ENCODE measurements at regions not wholly inside any gene's neighbourhood (a gene's known extent, or its start where the extent isn't known, plus 50 kb on each side); places are given as distances from the start of the nearest gene placed in this dataset.
"Not testable (repeated sequence)": the region's sequence is repeated elsewhere in the genome, so short reads cannot be mapped to it uniquely, and the experiment has no call there.

DNA sequence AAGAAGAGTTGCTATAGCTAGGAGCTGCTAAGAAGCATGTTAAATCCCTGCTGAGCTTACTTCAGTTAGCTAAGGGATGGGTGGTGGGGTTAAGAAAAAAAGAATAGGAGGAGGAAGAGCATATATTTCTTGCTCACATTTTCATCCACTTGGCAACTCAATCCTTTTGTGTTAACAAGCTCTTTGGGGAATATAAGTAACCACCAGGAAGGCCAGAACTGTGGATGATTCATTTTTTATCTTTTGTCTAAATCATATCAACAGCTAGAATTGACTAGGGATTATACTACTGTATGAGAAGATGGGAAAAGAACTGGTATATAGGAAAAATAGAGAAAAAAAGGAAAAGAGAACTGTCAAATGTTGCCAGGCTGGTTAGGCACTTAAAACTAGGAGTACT is 555.3 kb upstream of the ARRDC3 start:
- peak in 2 of 3 donors; percentile 29 to 36 for DNase-seq

DNA sequence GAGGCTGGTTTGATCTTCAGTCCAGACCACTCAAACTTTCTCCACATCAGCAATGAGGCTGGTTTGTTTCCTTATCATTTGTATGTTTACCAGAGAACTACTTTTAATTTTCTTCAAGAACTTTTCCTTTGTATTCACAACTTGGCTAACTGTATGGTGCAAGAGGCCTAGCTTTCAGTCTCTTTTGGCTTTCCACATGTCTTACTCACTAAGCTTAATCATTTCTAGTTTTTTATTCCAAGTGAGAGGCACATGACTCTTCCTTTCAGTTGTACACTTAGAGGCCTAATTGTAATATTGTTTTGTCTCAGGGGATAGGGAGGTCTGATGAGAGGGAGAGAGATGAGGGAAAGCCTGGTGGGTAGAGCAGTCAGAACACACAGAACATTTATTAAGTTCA is 554.0 kb upstream of the ARRDC3 start:
- no peak for DNase-seq

DNA sequence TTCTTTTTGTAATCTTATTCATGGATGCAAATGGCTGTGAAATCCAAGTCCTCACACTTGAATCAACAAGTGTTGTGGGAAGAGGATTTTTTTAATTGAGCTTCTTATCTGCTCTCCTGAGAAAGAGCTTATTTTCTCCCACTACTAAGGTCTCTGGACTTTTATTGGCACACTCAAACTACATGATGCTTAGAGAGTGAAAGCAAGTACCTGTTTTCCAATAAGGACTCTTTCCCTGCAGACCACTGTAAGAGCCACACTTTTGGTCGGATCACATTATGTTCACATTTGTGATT is 546.4 kb upstream of the ARRDC3 start:
- peak in 1 of 3 donors; percentile 23 for DNase-seq

DNA sequence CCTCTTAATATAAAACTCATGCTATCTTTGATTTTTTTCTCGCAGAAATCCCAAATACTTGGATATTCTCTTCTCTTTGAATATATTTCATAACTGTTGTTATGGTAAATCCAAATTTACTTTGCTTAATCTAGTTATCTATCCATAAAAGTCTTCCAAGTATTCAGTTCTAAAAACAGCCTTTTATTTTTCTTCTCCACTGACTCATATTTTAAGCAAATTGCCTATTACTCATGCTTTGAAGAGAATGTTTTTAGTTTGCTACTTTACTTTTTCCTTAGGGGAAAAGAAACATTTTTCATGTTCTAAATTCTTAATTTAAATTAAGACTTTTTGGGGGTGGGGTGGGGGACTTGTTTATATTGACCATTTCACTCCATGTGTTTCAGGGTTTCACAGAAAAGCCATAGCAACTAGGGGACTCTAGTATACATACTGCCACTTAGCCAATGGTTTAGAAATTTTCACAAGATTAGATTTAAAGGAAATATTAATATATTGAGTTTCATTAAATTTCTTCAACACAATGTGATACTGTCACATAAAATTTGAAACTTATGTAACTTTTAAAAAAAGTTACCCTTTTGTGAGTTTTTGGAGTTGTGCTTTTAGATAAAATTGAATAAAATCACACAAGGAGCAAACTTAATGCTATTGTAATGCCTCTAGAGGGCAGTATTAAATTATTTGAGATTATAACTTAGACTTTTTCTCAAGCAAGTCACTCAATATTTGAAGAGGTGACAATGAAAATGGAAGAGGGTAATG is 545.8 kb upstream of the ARRDC3 start:
- DNase-seq: peak in 1 of 3 donors; percentile 5

DNA sequence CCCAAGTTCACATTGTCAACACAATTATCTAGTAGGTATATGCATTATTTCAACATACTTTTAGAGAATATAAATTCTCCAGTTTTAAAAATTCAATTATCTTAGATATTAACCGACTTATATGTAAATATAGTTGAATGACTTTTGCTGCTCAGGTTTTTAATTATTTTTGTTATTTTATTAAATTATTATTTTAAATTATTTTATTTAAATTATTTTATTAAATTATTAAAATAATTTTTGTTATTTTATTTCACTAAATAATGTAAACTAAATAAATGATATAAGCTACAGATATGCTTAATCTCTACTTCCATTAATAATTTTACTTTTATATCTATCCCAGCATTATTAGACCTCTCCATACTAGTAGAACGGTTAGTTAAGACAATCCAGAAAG is 544.3 kb upstream of the ARRDC3 start:
- DNase-seq: no peak

DNA sequence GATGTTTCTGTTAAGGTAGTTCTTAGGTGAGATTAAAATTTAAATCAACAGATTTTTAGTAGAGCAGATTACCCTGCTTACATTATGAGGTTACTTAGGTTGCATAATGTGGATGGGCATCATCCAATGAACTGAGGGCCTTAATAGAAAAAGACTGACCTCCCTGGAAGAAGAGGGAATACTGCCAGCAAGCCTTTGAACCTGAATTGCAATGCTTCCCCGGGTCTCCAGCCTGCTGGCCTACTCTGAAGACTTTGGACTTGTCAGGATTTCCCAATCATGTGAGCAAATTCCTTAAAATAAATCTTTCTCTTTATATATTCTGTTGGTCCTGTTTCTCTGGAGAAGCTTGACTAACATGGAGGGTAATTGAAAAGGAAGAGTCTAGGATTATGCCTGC is 542.1 kb upstream of the ARRDC3 start:
- no peak for DNase-seq

DNA sequence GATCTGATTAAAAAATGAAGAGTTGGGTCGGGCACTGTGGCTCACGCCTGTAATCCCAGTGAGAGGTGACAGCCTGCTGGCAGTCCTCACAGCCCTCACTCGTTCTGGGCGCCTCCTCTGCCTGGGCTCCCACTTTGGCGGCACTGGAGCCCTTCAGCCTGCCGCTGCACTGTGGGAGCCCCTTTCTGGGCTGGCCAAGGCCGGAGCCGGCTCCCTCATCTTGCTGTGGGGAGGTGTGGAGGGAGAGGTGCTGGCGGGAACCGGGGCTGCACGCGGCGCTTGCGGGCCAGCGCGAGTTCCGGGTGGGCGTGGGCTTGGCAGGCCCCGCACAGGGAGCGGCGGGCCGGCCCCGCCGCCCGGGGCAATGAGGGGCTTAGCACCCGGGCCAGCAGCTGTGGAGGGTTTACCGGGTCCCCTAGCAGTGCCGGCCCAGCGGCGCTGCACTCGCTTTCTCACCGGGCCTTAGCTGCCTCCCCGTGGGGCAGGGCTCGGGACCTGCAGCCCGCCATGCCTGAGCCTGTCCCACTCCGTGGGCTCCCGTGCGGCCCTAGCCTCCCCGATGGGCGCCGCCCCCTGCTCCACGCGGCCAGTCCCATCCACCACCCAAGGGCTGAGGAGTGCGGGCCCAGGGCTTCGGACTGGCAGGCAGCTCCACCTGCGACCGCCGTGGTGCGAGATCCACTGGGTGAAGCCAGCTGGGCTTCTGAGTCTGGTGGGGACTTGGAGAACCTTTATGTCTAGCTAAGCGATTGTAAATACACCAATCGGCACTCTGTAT is 534.1 kb upstream of the ARRDC3 start:
- DNase-seq: not testable (repeated sequence)

DNA sequence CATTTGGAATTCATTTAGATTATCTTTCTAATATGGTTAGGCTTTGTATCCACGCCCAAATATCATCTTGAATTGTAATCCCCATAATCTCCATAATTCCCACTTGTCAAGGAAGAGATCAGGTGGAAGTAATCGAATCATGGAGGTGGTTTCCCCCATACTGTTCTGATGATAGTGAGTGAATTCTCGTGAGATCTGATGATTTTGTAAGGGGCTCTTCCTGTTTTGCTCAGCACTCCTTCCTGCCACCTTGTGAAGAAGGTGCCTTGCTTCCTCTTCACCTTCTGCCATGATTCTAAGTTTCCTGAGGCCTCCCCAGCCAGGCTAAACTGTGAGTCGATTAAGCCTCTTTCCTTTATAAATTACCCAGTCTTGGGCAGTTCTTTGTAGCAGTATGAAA is 527.5 kb upstream of the ARRDC3 start:
- no peak for DNase-seq

DNA sequence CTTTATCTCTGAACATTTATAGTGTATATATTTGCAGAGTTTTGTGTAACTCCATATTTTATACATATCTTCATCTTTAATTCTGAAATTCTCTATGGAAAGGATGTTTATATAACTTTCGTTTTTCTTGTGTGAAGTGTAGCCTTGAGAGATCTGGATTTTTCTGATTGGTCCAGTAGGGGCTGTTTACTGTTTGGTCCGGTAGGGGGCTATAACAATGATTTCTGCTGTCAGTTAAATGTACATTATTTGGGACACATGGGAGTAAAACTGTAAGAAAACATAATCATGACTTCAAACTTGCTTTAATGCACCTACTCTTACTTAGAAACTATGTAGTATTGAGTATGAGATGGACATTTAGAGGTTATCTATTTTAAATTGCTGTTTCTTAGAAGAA is 527.1 kb upstream of the ARRDC3 start:
- no peak for DNase-seq

DNA sequence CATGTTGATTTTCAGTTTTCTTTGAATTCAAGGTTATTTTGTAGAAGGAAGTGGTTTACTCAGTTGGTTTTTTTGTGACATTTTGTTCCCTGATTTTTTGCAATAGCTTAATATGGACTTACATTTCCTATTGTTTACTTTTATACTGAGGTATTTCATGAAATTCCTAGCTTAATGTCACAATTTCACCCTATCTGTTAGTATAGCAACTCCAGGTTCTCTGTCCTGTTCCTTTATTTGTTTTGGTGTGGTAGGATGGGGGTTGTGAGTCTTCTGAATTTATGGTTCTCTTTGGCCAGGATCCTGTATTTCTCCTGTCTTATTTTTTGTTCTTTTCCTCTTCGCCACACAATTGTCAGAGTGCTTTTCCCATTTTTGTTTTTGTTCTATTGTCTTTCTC is 523.4 kb upstream of the ARRDC3 start:
- no peak for DNase-seq

DNA sequence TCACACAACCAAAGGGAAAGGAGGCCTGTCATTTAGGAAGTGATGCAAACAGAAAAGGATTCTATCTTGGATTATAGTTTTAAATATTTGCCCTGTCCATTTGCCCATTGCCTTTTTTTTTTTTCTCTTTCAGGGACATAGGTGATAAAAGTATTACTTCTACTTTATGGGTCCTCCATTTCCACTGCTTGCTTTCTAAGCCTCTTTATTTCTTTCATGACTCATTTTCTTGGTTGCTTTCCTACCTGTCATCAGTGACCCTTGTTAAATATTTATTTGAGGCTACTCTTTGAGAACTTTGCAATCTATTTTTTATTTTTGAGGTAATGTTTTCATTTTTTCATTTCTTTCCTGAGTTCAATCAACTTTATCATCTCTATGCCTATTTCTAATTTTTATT is 522.9 kb upstream of the ARRDC3 start:
- DNase-seq: no peak

DNA sequence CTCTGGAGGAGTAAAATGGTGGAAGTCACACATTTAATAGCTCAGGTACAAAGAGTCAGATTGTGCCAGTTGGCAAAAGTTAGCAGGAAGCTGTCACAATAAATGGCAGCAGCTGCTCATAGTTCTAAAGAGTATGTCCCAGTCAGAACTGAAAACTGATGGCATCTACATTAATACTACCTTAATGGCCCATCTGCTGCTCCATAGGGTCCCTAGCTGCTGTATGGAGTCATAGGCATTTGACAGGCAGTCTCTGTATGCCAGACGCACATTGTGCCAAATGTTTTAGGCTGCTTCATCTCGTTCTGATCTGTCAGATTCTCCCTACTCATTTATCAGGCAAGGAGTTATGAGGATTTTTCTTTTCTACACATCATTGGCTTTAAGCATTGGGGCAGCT is 515.8 kb upstream of the ARRDC3 start:
- DNase-seq: no peak

DNA sequence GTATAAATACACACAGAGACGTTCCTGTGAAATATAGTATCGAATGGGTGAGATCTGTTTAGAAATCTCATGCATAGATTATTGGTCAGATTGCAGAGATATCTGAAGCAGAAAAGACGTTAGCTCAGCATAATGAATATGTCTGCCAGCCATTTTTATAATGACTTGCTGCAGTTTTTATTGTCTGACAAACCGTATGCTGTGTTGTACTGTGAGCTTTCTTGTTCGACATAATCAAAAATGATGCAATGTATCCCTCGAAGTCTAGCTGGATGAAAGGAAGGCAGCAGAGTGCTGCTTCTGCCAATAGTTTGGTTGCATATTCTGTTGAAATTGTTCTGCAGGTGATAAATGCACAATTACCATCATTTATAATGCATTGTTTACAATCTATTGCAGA is 514.9 kb upstream of the ARRDC3 start:
- no peak for DNase-seq

DNA sequence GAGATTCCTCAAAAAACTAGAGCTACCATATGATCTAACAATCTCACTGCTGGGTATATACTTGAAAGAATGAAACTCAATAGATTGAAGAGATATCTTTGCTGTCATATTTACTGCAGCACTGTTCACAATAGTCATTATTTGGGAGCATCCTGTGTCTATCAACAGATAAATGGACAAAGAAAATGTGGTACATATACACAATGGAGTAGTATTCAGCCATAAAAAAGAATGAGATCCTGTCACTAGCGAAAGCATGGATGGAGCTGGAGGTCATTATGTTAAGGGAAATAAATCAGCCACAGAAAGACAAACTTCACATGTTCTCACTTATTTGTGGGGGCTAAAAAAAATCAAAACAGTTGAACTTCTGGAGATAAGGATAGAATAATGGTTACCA is 505.7 kb upstream of the ARRDC3 start:
- DNase-seq: no peak

DNA sequence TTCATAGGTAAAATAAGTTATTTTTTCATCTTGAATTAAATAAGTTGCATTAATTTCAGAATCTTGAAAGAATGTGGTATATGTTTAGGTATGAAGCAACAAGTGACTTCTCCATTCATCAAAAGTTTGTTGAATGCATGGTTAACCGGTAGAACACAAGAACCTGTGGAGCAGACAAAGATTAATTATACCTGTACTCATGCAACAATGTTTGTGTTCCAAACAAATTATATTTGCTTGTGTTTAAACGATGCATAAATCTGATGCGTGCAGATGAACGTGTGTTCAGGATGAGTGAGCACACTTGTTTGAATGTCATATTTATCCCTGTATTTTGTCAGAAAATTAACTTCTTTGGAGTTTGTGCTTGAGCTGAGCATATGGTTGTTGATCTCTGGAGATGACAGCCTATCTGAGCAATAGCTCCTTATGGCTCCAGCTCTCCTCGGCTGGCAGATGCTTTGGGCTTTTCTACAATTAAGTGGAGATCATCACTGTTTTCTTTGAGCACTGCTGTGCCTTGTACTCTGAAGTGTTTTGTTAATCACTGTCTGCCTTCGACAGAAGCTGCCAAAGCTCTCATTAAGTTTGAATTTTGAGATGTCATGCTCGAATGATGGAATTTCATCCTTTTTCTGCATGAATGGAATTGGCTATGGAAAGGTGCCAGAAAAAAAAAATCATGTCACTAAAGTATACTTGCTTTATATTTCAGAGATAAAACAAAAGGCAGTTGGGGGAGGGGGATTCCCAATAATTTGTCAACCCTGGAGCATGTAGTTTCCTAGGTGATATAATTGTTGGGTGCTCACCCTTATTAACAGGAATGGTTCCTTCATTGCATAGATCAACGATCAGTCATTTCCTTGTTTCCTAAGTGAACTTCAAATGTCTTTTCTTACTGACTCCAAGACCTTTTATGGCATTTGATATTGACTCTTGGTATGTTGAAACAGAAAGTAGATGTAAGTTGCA is 502.5 kb upstream of the ARRDC3 start:
- DNase-seq: no peak

DNA sequence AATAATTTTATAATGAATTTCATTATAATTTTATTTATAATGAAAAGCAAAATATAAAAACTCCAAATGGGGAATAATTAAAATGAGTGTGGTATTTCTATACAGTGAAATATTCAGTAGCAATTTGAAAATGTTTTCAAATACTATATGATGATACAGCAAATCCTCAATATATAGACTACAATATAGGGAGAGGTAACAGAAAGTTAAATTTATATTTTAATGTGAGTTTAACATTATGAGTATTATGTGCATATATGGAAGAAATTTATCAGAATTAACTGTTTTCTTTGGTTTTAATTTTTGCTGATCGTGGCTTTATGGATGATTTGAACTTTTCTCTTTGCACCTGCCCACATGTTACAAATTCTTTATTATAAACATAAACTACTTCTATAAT is 500.9 kb upstream of the ARRDC3 start:
- no peak for DNase-seq

DNA sequence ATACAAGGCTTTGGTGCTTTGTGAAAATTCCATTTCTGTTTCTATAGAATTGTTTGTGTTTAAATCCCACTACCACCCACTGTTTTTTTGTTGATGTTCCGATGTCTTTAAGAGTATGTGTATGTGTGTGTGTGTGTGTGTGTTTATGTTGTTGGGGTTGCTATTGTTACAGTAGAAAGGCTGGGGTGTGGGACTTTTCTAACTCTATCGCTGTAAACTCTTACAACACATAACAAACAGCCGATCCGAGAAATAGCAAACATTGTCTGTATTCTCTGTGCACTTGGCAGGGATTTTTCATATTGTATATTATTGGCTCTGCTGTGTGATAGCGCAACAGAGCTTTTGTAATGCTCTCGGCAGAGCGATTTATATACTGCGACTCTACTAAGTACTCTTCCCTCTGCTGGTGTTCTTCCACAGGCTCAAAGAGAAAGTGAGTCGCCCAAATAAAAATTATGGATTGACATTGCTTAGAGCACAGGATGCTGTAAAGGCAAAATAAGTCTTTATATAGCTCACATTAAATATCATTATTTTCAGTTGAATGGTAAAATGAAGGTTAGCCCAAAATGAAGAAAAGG is 492.2 kb upstream of the ARRDC3 start:
- peak in 2 of 3 donors; percentile 16 to 36 for DNase-seq

DNA sequence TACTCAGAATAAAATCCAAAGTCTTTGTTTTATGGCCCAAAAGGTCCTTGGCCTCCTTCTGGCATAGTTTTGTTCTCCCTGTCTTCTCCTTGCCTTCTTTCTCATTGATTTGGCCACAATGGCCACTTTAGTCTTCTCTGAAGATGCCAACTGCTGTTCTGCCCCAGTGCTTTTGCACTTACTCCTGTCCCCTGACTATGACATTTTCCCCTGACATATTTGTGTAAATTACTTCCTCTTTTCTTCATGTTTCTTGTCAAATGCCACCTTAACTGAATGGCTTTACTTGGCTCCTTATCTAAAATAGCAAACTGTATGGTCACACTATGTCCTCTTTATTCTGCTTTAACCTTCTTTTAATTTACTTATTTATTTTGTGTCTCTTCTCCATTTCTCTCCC is 484.7 kb upstream of the ARRDC3 start:
- DNase-seq: no peak

DNA sequence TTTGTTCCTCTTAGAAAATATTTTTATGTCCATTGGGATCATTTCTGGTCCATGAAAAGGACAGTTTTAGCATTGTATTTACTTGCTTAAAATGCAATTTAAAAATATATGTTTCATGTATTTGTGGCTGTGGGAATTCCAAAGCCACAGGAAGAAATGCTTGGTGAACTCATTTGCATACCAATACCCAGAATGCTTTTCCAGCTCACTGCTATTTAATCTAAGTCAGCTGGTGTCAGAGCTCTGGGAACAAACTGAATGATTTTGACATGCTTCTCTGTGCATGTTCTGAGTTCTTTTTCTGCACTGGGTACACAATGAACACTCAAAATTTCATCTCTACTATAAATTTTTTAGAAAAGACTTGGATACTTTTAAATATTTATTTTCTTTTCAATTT is 482.8 kb upstream of the ARRDC3 start:
- no peak for DNase-seq

DNA sequence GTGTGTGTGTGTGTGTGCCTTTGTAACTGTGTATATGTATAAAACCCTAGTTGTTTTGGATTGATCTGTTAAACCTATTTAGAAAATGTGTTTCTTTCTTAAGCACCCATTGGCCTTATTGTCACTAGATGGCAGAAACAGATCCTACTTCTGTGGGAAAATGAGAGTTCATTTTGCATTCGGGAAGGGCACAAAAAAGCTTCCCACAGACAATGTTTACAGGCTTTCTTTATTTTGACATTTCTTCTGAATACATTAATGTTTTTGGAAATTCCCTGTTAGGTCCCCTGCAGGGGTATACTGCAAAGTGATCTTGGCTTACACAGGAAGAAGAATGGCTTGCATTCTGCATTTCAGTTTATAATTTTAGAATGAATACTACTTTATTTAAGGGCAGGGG is 481.8 kb upstream of the ARRDC3 start:
- peak in 2 of 3 donors; percentile 15 to 37 for DNase-seq

DNA sequence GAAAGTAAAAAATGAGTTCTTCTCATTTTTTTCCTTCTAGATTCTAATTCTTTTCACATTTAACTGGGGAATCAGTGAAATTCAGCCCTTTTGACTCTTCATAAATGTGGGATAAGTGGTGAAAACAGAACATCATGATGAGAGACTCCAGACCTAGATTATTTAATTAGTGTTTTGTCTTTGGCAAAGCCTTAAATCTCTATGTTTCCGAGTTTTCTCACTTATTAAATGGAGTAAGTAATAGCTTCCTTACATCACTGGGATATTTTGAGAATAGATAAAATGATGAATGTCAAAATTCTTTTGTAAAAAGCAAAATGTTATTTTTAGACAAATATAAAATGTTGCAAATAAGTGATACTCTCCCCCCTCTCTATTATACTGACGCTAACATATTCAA is 468.6 kb upstream of the ARRDC3 start:
- no peak for DNase-seq

DNA sequence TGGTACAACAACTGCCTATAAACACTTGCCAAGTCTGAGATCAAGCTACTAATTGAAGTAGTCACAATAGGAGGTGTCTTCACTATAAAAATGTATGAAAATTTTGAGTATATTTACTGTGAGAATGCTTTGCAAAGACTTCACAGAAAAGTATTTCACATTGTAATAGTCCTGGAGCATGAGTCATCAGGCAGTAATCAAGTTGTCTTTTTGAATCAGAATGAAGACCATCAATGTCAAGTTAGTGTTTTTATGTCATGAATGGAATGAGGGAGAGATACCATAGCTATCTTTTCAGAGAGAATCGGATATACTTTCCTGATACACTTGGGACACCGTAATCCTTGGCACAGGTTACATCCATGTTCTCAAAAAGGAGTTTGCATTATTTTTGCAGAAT is 466.9 kb upstream of the ARRDC3 start:
- peak in 1 of 3 donors; percentile 25 for DNase-seq

All from muscle of back (tissue), 3 donors.